H1 (cell line): ENCODE measurements at regions not wholly inside any gene's neighbourhood (a gene's known extent, or its start where the extent isn't known, plus 50 kb on each side); places are given as distances from the start of the nearest gene placed in this dataset.

ENCODE experiments used
- CTCF ChIA-PET: fragments of 300-600 bp; sonication (Branson Sonifier 250); formaldehyde crosslinking; loops from one replicate; lab custom pipeline; 2021; ENCODE audit not compliant: partially characterized antibody; lab: Charles Lee
- POLR2A ChIA-PET: fragments of 300-600 bp; sonication (Branson Sonifier 250); formaldehyde crosslinking; loops from one replicate; lab custom pipeline; 2021; ENCODE audit warnings: inconsistent platforms; ENCODE audit not compliant: partially characterized antibody; lab: Charles Lee
- DNase-seq, 2 experiments: peaks; one replicate each; pipeline versions ENCODE4 v3.0.0 to v3.0.0-alpha.2; 2010 to 2022; ENCODE audit warnings: low spot score in 2 of 2, low read depth in 1 of 2, mixed read lengths in 1 of 2
- FAIRE-seq: peaks from 2 replicates; lab custom pipeline; 2011; peaks lifted over from hg19 to GRCh38; lab: Jason Lieb, UNC
- H2AFZ ChIP-seq: 2 replicates; pipeline ENCODE4 v1.8.1; 2012; ENCODE audit warnings: low read length, inconsistent platforms
- H2AK5ac ChIP-seq: 2 replicates; pipeline ENCODE4 v1.6.1; 2013; ENCODE audit warnings: low read depth, low read length
- H2BK120ac ChIP-seq: replicated peaks from 2 replicates; pipeline ENCODE3; 2013; ENCODE audit warnings: low read depth, low read length, inconsistent platforms
- H2BK12ac ChIP-seq: 2 replicates; pipeline ENCODE4 v1.6.1; 2013; ENCODE audit warnings: low read depth, low read length
- H2BK15ac ChIP-seq: 2 replicates; pipeline ENCODE4 v1.6.1; 2013; ENCODE audit warnings: low read length
- H2BK20ac ChIP-seq: 2 replicates; pipeline ENCODE4 v1.6.1; 2013; ENCODE audit warnings: low read length
- H2BK5ac ChIP-seq: 2 replicates; pipeline ENCODE4 v1.6.1; 2013; ENCODE audit warnings: low read depth, low read length
- H3K14ac ChIP-seq: 2 replicates; pipeline ENCODE4 v1.6.1; 2013; ENCODE audit warnings: inconsistent platforms; ENCODE audit not compliant: insufficient read length
- H3K18ac ChIP-seq: 2 replicates; pipeline ENCODE4 v1.6.1; 2013; ENCODE audit warnings: low read length; ENCODE audit errors: extremely low read depth
- H3K23ac ChIP-seq: 2 replicates; pipeline ENCODE4 v1.6.1; 2013; ENCODE audit warnings: inconsistent platforms; ENCODE audit not compliant: insufficient read length
- H3K23me2 ChIP-seq: 2 replicates; pipeline ENCODE4 v1.6.1; 2013; ENCODE audit warnings: low read depth, low read length
- H3K27ac ChIP-seq: 2 replicates; pipeline ENCODE4 v1.6.1; 2011; ENCODE audit warnings: low read depth, low read length, inconsistent platforms
- H3K27me3 ChIP-seq, 4 experiments: replicated peaks in 1 of 4; 1 replicate in 1 of 4; 2 replicates in 3 of 4; pipeline versions ENCODE4 v1.6.1 to v1.8.1; 2011 to 2013; ENCODE audit warnings: low read length in 3 of 4, mild to moderate bottlenecking in 3 of 4, inconsistent platforms in 2 of 4, mixed read lengths in 2 of 4, moderate library complexity in 1 of 4; ENCODE audit not compliant: control insufficient read depth in 3 of 4, insufficient read depth in 3 of 4; ENCODE audit errors: extremely low read depth in 1 of 4
- H3K36me3 ChIP-seq, 4 experiments: 2 replicates each; pipeline versions ENCODE4 v1.6.1 to v1.8.1; 2011 to 2013; ENCODE audit warnings: mild to moderate bottlenecking in 4 of 4, low read length in 3 of 4, moderate library complexity in 2 of 4, control low read depth in 1 of 4, inconsistent platforms in 1 of 4; ENCODE audit not compliant: insufficient read depth in 4 of 4, control insufficient read depth in 2 of 4
- H3K4ac ChIP-seq: replicated peaks from 2 replicates; pipeline ENCODE3; 2013; ENCODE audit warnings: low read length, low read depth, mixed read lengths, inconsistent platforms; ENCODE audit not compliant: insufficient read length
- H3K4me1 ChIP-seq, 4 experiments: replicated peaks in 1 of 4; 1 replicate in 1 of 4; 2 replicates in 3 of 4; pipeline versions ENCODE4 v1.6.1 to v1.8.1; 2011 to 2013; ENCODE audit warnings: low read length in 3 of 4, inconsistent platforms in 2 of 4, mixed read lengths in 1 of 4; ENCODE audit not compliant: insufficient read depth in 4 of 4, control insufficient read depth in 3 of 4
- H3K4me2 ChIP-seq, 2 experiments: 2 replicates each; pipeline versions ENCODE4 v1.6.1 to v1.8.1; 2011 to 2013; ENCODE audit warnings: low read depth in 2 of 2, low read length in 2 of 2, control low read depth in 1 of 2, inconsistent platforms in 1 of 2, mild to moderate bottlenecking in 1 of 2; ENCODE audit not compliant: insufficient read depth in 1 of 2
- H3K4me3 ChIP-seq, 4 experiments: fragments of 200-600, 300-600 bp in 1 of 4; sonication (generic), shearing (Covaris generic), sonication (Bioruptor Twin) in 1 of 4; 2 replicates each; pipeline versions ENCODE4 v1.5.1 to v1.8.1; 2011 to 2016; ENCODE audit warnings: low read length in 4 of 4, low read depth in 3 of 4, control low read depth in 2 of 4, inconsistent platforms in 2 of 4, mild to moderate bottlenecking in 2 of 4, mixed read lengths in 1 of 4, moderate library complexity in 1 of 4; ENCODE audit not compliant: insufficient read depth in 2 of 4; ENCODE audit errors: extremely low read depth in 1 of 4
- H3K56ac ChIP-seq: replicated peaks from 2 replicates; pipeline ENCODE3; 2013; ENCODE audit warnings: low read depth, mild to moderate bottlenecking, mixed read lengths, low read length, inconsistent platforms; ENCODE audit not compliant: insufficient read length
- H3K79me1 ChIP-seq: 2 replicates; pipeline ENCODE4 v1.6.1; 2013; ENCODE audit warnings: low read depth, low read length, control low read depth
- H3K79me2 ChIP-seq, 2 experiments: 2 replicates each; pipeline versions ENCODE4 v1.6.1 to v1.8.1; 2012 to 2013; ENCODE audit warnings: low read length in 2 of 2, mild to moderate bottlenecking in 2 of 2, inconsistent platforms in 1 of 2; ENCODE audit not compliant: insufficient read depth in 2 of 2, control insufficient read depth in 1 of 2
- H3K9ac ChIP-seq, 4 experiments: replicated peaks in 1 of 4; 1 replicate in 1 of 4; 2 replicates in 3 of 4; pipeline versions ENCODE4 v1.6.1 to v1.8.1; 2011 to 2013; ENCODE audit warnings: low read depth in 3 of 4, low read length in 3 of 4, control low read depth in 2 of 4, mild to moderate bottlenecking in 2 of 4, moderate library complexity in 2 of 4, inconsistent platforms in 1 of 4; ENCODE audit errors: extremely low read depth in 1 of 4
- H3K9me3 ChIP-seq, 2 experiments: 2 replicates each; pipeline versions ENCODE4 v1.6.1 to v1.8.1; 2012 to 2013; ENCODE audit warnings: mild to moderate bottlenecking in 2 of 2, moderate library complexity in 2 of 2, control low read depth in 1 of 2, inconsistent platforms in 1 of 2, low read depth in 1 of 2, low read length in 1 of 2, mixed read lengths in 1 of 2; ENCODE audit not compliant: insufficient read depth in 2 of 2
- H4K20me1 ChIP-seq, 2 experiments: replicated peaks in 1 of 2; 2 replicates each; pipeline versions ENCODE3 to v1.8.1; 2011 to 2013; ENCODE audit warnings: inconsistent platforms in 2 of 2, low read length in 2 of 2, mild to moderate bottlenecking in 1 of 2; ENCODE audit not compliant: insufficient read depth in 2 of 2, control insufficient read depth in 1 of 2
- H4K5ac ChIP-seq: 2 replicates; pipeline ENCODE4 v1.6.1; 2013; ENCODE audit warnings: low read length, low read depth, mixed read lengths, inconsistent platforms; ENCODE audit not compliant: insufficient read length
- H4K8ac ChIP-seq: 2 replicates; pipeline ENCODE4 v1.8.0; 2013; ENCODE audit warnings: mild to moderate bottlenecking, moderate library complexity, low read length, inconsistent platforms; ENCODE audit not compliant: insufficient read depth; ENCODE audit errors: extremely low read depth
- H4K91ac ChIP-seq: replicated peaks from 2 replicates; pipeline ENCODE3; 2013; ENCODE audit warnings: low read length, mixed read lengths, inconsistent platforms; ENCODE audit not compliant: insufficient read length
- ATF3 ChIP-seq: IDR thresholded peaks from 2 replicates; pipeline ENCODE4 v1.6.1; 2011; ENCODE audit warnings: low read depth, mild to moderate bottlenecking, low read length; ENCODE audit not compliant: insufficient read depth
- CBX8 ChIP-seq: fragments of 300-800, 300-1000 bp; sonication (generic); IDR thresholded peaks from 2 replicates; pipeline ENCODE4 v1.7.1; 2016; ENCODE audit warnings: low read depth, low read length, borderline replicate concordance
- CTCF ChIP-seq, 3 experiments: IDR thresholded peaks; 1 replicate in 2 of 3; 2 replicates in 1 of 3; pipeline versions ENCODE4 v1.5.1 to v1.6.1; 2011; ENCODE audit warnings: low read length in 3 of 3, mild to moderate bottlenecking in 3 of 3, inconsistent platforms in 2 of 3, low read depth in 1 of 3, moderate library complexity in 1 of 3; ENCODE audit not compliant: insufficient read depth in 1 of 3; ENCODE audit errors: control extremely low read depth in 1 of 3
- JUND ChIP-seq: IDR thresholded peaks from 2 replicates; pipeline ENCODE4 v1.6.1; 2011; ENCODE audit warnings: mild to moderate bottlenecking, improper control_type of control experiment, low read length
- NANOG ChIP-seq: IDR thresholded peaks from 2 replicates; pipeline ENCODE4 v1.6.1; 2011; ENCODE audit warnings: low read length, low read depth, mild to moderate bottlenecking, inconsistent platforms; ENCODE audit not compliant: insufficient read depth, poor library complexity, severe bottlenecking
- POLR2A ChIP-seq, 2 experiments: IDR thresholded peaks; 1 replicate in 1 of 2; 2 replicates in 1 of 2; pipeline ENCODE4 v1.6.1; 2011; ENCODE audit warnings: low read depth in 2 of 2, low read length in 2 of 2, mild to moderate bottlenecking in 2 of 2; ENCODE audit errors: control extremely low read depth in 1 of 2
- RAD21 ChIP-seq, 2 experiments: IDR thresholded peaks in 1 of 2; conservative IDR thresholded peaks in 1 of 2; 2 replicates each; pipeline ENCODE4 v1.6.1; 2011; ENCODE audit warnings: low read depth in 2 of 2, low read length in 2 of 2, improper control_type of control experiment in 1 of 2, inconsistent platforms in 1 of 2, mild to moderate bottlenecking in 1 of 2, moderate library complexity in 1 of 2
- SP4 ChIP-seq: IDR thresholded peaks from 2 replicates; pipeline ENCODE4 v1.6.1; 2012; ENCODE audit warnings: low read length, inconsistent platforms
- WGBS, 2 experiments: shearing (Covaris generic) in 1 of 2; methylation state at CpG; one replicate each; pipeline versions ENCODE4 v1.1.6 to v1.1.7; 2013 to 2015; ENCODE audit warnings: low lambda C conversion rate in 2 of 2, mixed read lengths in 2 of 2, inconsistent platforms in 1 of 2, low coverage in 1 of 2, missing lambda C conversion rate in 1 of 2; ENCODE audit not compliant: insufficient replicate concordance in 2 of 2, insufficient coverage in 1 of 2, insufficient read length in 1 of 2; ENCODE audit errors: extremely low coverage in 1 of 2, missing lambda C conversion rate in 1 of 2; 5-methylcytosine and 5-hydroxymethylcytosine counted together

GRCh38 chr1:93734999-93735398 is 53.4 kb upstream of the BCAR3 start:
- Histone ChIP-seq H2BK20ac (no peak overlapping the region), H3K27me3 (peaks cover 0 to 2% (median 0%) of the 10 kb centered on the region in 4 experiments; a peak in 1 of 7 replicates), H3K23me2 (no peaks in the 10 kb centered on the region), H3K36me3 (no peaks in the 10 kb centered on the region), H2BK5ac (no peak overlapping the region), H3K9ac (no peak overlapping the region), H3K4me2 (no peak overlapping the region), H2BK12ac (no peak overlapping the region), H3K9me3 (no peaks in the 10 kb centered on the region), H3K4me1 (peaks cover 0 to 6% (median 1%) of the 10 kb centered on the region in 4 experiments; a peak in 2 of 7 replicates), H3K4me3 (no peak overlapping the region), H3K4ac (no peak overlapping the region), H3K23ac (no peak overlapping the region)
- WGBS, 2 experiments: 85% methylated on average over 2 of the region's 2 CpGs; no CpG with 5 or more reads in 1 of the 2 experiments
- CTCF ChIA-PET: interaction anchor here (0.6 to 5.5 kb wide), 48 partner anchors 10 to 431 kb away, joined by 3 to 41 read pairs (median 5); partner anchors contain the start of gene BCAR3
- TF ChIP-seq NANOG: no peak
- no peak for TF ChIP-seq ATF3
- TF ChIP-seq CTCF (IDR thresholded peaks at IDR 0.05; ENCODE audit: control extremely low read depth in 1 of 3, insufficient read depth in 1 of 3, low read depth in 1 of 3, low read length in 3 of 3): peak; percentile 30 to 52 (median 51); a peak in 3 of 4 replicates
- no peak for TF ChIP-seq SP4
- no peak for TF ChIP-seq POLR2A (IDR thresholded peaks at IDR 0.05; ENCODE audit: control extremely low read depth in 1 of 2, low read depth in 2 of 2, low read length in 2 of 2)
- TF ChIP-seq JUND: no peak
- TF ChIP-seq CBX8: no peak
- peak; percentile 28 to 44 for TF ChIP-seq RAD21 (IDR thresholded peaks at IDR 0.05 in 1 of 2, conservative IDR thresholded peaks at IDR 0.05 in 1 of 2; ENCODE audit: low read depth in 2 of 2, low read length in 2 of 2)
- TF ChIP-seq, all 59 proteins: peak for 2
- H4K20me1 ChIP-seq: no peaks in the 10 kb centered on the region
- no peaks in the 10 kb centered on the region for H3K79me2 ChIP-seq
- no peak overlapping the region for H4K8ac ChIP-seq
- no peaks in the 10 kb centered on the region for H3K79me1 ChIP-seq
- no peak overlapping the region for H2AK5ac ChIP-seq
- no peak overlapping the region for H3K56ac ChIP-seq
- no peak overlapping the region for H2BK15ac ChIP-seq
- FAIRE-seq (peak; percentile 42), DNase-seq (no peak)
- H2BK120ac ChIP-seq: no peak overlapping the region
- POLR2A ChIA-PET: interaction anchor here (1.1 kb wide), 1 partner anchor 20 kb away, joined by 3 read pairs; no protein-coding TSS in a partner anchor
- no peak overlapping the region for H4K5ac ChIP-seq
- H4K91ac ChIP-seq: no peak overlapping the region
- no peak overlapping the region for H3K27ac ChIP-seq
- no peak overlapping the region for H2AFZ ChIP-seq
- H3K14ac ChIP-seq: no peak overlapping the region
- H3K18ac ChIP-seq: no peak overlapping the region
